HL-60 (cell line): ENCODE measurements at regions not wholly inside any gene's neighbourhood (a gene's known extent, or its start where the extent isn't known, plus 50 kb on each side); places are given as distances from the start of the nearest gene placed in this dataset.

ENCODE experiments used
- GABPA ChIP-seq: IDR thresholded peaks from 2 replicates; pipeline ENCODE4 v1.6.1; 2012; ENCODE audit warnings: low read depth
- POLR2AphosphoS5 ChIP-seq: IDR thresholded peaks from 2 replicates; pipeline ENCODE4 v1.6.1; 2012; ENCODE audit warnings: low read depth
- TF ChIP-seq, protein P1 (sequence below): IDR thresholded peaks from one replicate; pipeline ENCODE4 v1.5.1; 2011; ENCODE audit warnings: low read length, control low read depth, inconsistent platforms; ENCODE audit not compliant: insufficient read depth

GRCh38 chr7:153938451-153938850, 113.7 kb upstream of the DPP6 start:
- TF ChIP-seq, protein P1, sequence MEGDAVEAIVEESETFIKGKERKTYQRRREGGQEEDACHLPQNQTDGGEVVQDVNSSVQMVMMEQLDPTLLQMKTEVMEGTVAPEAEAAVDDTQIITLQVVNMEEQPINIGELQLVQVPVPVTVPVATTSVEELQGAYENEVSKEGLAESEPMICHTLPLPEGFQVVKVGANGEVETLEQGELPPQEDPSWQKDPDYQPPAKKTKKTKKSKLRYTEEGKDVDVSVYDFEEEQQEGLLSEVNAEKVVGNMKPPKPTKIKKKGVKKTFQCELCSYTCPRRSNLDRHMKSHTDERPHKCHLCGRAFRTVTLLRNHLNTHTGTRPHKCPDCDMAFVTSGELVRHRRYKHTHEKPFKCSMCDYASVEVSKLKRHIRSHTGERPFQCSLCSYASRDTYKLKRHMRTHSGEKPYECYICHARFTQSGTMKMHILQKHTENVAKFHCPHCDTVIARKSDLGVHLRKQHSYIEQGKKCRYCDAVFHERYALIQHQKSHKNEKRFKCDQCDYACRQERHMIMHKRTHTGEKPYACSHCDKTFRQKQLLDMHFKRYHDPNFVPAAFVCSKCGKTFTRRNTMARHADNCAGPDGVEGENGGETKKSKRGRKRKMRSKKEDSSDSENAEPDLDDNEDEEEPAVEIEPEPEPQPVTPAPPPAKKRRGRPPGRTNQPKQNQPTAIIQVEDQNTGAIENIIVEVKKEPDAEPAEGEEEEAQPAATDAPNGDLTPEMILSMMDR = no peak
- TF ChIP-seq POLR2AphosphoS5 (no peak), GABPA (no peak)
